ENCODE measurements at regions not wholly inside any gene's neighbourhood (a gene's known extent, or its start where the extent isn't known, plus 50 kb on each side); places are given as distances from the start of the nearest gene placed in this dataset.

DNA sequence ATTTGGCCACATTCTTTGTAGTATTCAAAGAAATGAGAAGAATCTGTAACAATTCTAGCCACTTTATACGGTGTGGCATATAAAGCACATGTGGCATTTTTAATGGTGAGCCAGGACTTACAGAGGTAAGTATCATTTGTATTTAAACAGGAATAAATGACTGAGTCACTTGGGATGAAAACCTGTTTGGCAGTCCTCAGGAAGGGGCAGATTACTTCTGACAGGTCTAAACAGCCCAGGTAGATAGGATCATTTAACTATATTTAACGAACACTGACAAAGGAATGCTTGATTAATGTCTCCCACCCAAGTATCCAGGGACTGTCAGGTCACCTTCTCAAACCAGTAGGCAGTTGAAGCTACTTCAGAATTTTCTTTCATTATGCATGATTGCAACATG is 241.5 kb upstream of the SATB1 start:
- no peak for ATAC-seq

- ATAC-seq = peak in 1 of 2 donors; percentile 28
Observed at GRCh38 chr3:18660059-18660458, 234.9 kb upstream of the SATB1 start.

DNA sequence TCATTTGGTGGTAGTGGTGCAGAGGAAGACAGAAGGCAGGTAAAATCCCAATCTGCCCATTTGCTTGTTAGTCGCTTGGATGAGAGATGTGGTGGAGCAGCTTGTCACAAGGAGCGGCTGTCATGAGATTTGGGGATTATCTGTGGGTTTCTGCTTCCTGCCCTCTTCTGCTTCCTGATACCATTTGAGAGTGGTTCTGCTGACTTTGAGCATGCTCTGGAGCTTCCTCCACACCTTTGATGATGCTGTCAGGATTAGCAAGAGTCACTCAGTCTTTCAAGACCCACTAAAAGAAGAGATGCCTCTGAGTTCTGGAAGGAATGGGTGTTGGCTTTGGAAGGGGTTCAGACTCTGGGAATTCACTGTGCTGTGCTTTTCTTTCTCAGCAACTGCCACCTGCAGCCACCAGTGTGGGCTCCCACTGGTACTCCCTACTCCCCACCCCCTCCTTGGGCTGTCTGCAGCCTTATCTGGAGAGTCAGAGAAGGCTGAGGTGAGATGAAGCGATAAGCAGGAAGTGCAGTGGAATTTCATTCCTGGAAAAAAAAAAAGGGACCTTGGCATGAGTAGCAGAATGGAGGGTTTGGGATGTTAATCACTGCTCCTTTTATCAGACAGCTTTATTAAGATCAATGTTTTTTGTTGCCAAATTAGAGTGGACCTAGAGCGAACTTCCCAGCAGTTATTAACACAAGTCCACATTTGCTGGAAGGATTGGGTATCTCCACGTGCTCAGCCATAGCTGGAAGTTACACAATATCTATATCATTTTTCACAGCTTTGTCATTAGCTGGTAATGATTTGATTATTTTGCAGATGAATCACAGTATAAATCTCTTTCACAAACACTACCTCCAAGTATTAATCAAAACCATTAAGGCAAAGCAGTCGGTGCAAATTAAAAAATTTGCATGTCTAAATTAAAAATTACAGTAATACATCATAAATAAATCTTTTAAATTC is 233.0 kb upstream of the SATB1 start:
- ATAC-seq = peak; percentile 19 to 34

DNA sequence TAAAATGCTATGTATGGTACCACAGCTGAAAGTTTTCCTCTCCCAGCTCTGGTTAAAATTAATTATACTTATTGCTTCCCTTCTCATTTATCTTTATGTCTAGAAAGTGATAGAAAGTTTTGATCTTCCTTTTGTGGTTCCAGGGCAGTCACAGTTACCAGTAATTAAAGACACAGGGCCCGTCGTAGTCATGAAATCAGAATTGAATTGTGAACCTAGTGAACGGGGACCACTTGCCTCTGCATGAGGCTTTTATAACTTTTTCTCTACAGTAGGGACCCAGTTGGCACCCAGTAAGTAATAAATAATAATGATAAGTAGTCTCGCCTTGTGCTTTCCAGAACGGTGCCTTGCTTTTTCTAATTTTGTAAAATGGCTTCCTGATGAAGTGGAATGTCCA is 231.7 kb upstream of the SATB1 start:
- ATAC-seq = no peak

DNA sequence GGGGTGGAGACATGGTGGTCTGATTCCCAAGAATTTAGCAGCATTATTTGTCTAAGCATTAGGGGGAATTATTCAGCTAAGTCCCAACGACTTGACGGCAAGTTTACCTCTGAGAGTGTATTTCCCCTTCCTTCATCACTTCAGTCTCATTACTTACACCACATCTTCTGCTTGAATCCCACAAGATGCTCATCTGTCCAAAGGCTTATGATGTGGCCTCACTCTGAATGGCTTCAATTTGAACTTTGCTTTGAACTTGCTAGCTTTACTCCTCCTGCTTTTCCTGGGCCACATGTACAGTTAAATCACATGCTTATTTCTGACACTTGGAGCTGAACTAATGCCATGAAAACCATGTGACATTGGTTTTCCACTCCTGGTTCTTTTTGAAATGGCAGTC is 231.3 kb upstream of the SATB1 start:
- ATAC-seq = no peak

DNA sequence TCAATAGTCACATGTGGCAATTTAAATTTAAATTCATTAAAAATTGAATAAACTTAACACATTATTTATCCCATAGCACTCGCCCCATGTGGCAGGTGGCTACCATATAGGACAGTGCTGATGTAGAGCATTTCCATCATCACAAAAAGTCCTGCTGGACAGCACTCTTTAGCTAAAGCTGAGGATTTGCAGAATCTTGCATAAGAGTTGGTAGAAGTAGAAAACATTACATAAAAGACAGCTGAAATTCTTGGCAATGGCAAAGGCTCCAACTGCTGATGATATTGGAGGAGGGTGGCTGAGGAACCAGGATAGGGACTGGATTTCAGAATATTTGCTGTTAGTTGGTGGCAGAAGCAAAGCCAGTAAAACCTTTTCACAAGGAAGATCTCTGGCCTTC is 230.7 kb upstream of the SATB1 start:
- no peak for ATAC-seq

DNA sequence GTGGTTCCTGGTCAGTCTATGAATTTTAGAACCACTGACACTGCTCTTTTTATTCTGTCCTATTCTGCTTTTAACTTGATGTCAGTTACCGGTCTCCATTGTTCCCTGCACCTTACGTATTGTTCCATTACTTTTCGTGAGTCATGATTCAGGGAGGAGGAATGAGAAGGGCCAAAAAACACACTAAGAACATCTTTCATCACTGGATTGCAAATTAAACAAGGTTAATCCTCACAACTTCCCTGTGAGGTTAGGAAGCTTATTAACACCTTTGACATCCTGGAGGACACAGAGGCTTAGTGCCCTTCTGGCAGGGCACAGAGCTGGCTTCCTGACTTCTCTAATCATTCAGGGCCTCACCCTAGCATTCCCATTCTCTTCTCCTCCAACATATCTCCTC is 227.6 kb upstream of the SATB1 start:
- no peak for ATAC-seq

DNA sequence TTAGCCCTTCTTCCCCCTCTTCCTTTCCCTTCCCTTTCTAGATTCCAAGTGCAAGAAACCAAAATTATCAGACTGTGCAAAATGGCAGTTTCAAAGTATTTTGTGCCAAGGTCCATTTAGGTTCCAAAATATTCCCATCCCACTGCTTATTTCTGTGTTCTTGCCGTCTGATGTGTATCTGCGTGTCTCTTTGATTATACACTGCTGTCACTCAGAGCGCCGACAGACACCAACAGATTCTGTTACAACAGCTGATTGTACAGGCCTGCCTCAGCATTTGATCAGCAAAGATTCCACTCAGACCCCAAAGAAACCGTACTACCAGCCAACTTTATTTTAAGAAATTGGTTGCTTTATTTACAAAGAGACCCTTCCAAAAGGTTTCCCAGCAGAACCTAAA is 225.6 kb upstream of the SATB1 start:
- ATAC-seq = no peak

- ATAC-seq = peak; percentile 83 to 84
Observed at GRCh38 chr3:18649666-18650363, 224.7 kb upstream of the SATB1 start.

DNA sequence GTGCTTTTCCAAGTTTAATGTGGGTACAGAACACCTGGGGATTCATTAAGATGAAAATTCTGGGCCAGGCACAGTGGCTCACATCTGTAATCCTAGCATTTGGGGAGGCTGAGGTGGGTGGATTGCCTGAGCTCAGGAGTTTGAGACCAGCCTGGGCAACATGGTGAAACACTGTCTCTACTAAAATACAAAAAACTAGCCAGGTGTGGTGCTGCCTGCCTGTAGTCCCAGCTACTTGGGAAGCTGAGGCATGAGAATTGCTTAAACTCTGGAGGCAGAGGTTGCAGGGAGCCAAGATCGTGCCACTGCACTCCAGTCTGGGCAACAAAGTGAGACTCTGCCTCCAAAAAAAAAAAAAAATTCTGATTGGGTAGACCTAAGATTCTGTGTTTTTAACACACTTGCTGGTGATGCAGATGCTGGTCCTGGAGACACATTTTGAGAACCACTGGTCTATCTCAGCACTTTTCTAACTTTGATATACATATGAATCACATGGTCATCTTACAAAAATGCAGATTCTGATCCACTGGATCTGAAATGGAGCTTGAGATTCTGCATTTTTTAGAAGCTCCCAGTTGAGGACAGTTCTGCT is 223.8 kb upstream of the SATB1 start:
- ATAC-seq = no peak

GRCh38 chr3:18648159-18648558 is 223.0 kb upstream of the SATB1 start:
- ATAC-seq = no peak

DNA sequence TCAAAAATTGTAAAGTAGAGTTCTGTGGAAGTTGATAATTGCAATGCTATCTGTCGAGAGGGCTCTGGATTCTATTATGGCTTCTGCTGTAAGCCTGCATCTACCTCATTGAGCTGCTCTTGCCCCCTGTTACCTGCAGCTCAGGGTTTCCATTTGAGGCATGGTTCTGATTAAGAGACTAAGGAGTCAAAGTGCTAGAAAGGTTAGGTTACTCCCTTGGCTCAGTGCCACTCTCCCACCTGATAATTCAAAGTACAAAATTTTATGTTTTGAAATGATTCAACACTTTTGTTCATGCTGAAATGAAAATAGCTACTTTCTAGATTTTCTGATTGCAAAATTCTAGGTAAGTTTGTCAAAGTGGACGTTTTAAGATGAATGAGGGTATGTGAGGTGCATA is 220.5 kb upstream of the SATB1 start:
- peak; percentile 25 to 28 for ATAC-seq

- ATAC-seq = no peak
Observed at GRCh38 chr3:18643281-18643680, 218.1 kb upstream of the SATB1 start.

DNA sequence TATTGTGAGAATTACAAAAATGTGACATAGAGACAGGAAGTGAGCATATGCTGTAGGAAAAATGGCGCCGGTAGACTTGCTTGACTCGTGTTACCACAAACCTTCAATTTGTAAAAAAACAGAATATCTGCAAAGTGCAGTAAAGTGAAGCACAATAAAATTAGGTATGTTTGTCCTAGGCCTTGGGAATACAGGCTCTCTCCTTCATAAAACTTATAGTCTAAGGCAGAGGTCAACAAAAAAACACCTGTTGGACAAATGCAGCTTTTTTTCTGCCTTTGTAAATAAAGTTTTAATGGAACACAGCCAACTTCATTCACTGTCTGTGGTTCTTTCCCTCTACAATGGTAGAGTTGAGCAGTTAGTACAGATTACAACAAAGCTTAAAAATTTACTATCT is 216.8 kb upstream of the SATB1 start:
- no peak for ATAC-seq

DNA sequence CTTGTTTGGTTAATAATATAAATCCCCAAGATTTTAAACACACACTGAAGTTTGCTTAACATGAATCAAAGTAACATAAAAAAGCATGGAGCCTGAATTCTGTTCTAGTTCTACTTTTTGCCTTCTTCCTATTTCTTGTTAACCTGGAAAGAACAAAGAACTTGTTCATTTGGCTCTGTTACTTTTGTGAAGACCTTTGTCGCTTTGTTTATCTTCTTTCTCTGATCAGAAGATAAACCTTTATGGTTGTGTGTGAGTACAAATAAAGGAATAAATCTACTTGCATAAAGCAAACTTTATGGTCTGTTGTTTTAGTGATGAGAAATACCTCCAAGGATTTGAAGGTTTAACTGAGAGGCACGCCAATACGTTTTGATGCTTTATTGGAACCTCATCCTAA is 210.1 kb upstream of the SATB1 start:
- ATAC-seq = no peak

DNA sequence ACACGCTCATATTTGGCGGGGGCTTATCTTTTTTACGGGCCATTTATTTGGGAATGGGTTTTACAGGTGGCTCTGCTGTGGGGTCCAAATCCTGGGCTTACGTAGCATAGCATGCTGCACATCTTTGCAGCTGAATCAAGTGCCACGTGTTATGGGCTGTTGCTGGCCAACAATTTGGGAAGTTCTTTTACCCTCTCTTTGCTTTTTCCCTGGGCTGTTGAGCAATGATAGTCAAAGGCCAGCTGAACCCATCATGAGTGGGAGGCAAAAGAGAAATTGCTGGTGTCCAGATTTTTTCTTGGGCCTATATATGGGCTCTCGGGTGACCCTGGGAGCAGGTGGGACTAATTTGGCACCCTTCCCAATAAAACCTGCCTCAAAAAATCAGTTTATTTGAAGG is 209.3 kb upstream of the SATB1 start:
- ATAC-seq = no peak

DNA sequence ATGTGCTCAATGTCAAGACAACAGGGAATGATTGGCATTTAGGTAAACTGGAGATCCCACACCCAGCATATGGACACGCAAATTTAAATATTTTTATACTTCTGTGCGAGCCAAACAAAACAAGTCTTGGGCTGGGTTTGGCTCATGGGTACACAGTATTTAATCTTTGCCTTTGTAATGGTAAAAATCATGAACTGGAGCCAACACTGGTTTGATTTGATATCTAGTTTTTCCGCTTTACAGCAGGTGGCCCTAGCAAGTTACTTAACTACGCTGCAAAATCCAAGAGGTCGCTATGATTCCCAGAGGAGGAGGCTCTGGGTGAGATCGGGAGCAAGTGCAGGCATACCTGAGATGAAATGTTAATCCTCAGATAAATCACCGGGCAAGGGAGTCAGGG is 207.9 kb upstream of the SATB1 start:
- ATAC-seq = no peak

DNA sequence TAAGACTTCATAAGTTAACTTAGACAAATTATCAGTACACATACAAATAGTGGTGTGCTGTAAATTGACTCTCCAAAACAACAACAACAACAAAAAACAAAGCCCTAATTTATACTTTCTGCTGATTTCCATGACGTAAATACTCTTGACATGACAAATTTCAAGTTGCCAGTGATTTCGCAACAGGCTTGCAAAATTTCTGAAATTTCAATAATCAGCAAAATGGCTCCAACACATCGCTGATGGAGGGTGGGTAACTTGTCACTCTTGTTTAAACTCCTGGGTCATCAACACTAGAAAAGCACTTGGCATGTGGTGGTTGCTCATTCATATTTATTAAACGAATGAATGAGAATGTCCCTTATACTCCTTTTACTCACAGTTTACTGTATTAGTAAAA is 205.2 kb upstream of the SATB1 start:
- ATAC-seq = no peak

DNA sequence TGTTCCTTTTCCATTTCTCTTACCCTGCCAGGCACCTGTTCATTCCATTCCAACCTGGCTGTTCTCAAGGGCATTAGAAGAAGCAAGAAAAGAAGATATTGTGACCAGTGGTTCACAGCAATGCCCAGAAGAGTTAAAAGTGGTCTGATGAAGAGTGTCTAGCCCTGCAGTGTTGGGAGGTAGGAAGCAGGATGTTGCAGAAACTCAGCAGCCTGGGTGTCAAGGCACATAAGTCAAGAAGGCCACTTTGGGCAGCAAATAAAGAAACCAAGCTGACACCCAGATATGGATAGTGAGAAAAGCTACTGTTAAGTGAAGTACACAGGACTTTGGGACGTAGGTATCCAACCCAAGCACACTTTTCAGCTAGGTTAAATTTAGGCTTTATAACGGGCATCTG is 199.9 kb upstream of the SATB1 start:
- no peak for ATAC-seq

GRCh38 chr3:18623220-18623619 is 198.1 kb upstream of the SATB1 start:
- no peak for ATAC-seq

DNA sequence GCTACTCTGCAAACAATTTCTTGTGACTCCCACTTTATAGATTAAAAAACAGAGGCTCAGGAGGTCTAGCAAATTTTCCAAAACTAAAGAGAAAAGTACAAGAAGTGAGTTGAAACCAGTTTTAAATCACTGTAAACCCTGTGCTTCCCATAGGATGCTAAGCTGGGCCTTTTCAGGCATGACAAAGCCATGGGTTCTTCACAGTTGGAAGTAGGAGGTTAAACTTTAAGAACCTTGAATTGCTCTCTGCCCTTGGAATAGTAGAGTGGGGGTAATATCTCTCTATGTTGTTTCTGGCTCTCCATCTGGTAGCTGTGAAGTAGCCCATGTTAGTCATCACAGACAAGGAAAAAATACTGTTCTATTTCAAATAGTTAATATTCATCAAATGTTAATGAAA is 193.6 kb upstream of the SATB1 start:
- no peak for ATAC-seq

DNA sequence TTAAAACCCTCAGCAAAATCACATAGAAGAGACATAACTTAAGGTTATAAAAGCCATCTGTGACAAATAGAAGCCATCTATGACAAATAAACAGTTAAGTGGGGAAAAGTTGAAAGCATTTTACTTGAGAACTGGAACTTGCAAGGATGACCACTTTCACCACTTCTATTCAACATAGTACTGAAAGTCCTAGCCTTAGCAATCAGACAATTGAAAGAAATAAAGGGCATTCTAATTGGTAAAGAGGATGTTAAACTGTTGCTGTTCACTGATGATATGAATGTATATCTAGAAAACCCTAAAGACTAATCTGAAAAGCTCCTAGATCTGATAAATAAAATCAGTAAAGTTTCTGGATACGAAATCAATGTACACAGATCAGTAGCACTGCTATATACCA is 186.9 kb upstream of the SATB1 start:
- no peak for ATAC-seq

DNA sequence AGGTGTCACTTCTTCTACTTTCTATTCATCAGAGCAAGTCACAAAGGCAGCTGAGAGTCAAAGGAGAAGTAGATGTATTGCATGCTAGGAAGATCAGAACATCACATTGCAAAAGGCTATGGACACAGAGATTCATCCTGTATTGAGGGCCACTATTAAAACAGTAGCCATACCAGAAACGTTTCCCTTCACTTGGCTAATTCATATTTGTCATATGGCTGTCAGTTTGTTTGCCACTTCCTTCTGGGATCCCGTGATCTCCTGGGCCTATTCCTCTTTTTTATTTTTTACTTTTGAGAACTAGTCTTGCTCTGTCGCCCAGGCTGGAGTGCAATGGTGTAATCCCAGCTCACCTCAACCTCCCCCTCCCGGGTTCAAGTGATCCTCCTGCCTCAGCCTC is 184.0 kb upstream of the SATB1 start:
- no peak for ATAC-seq

- ATAC-seq = no peak
Observed at GRCh38 chr3:18597919-18598318, 172.8 kb upstream of the SATB1 start.

All from activated CD4-positive, CD25-positive, alpha-beta regulatory T cell treated with anti-CD3 and anti-CD28 coated beads, Interleukin-2, amount 50 U/mL, for 24 hours (primary cell).